Tibial nerve (tissue), 3 donors: ENCODE measurements at regions not wholly inside any gene's neighbourhood (a gene's known extent, or its start where the extent isn't known, plus 50 kb on each side); places are given as distances from the start of the nearest gene placed in this dataset.

ENCODE experiments used
- POLR2A ChIP-seq, 2 donors: fragments of 450-650 bp; IDR thresholded peaks; one replicate each; pipeline ENCODE4 v1.6.1; 2017; ENCODE audit warnings: antibody characterized with exemption in 2 of 2, mild to moderate bottlenecking in 2 of 2, moderate library complexity in 2 of 2
- TF ChIP-seq, protein P1 (sequence below), 5 experiments: fragments of 200-600 bp in 3 of 5; fragments of 450-650 bp in 2 of 5; sonication (generic) in 3 of 5; IDR thresholded peaks; one replicate each; pipeline ENCODE4 v1.5.1; 2016 to 2019; ENCODE audit warnings: antibody characterized with exemption in 5 of 5, mild to moderate bottlenecking in 3 of 5, moderate library complexity in 2 of 5

GRCh38 chr2:235140801-235141081 is 188.9 kb downstream of the SH3BP4 start:
- TF ChIP-seq POLR2A (IDR thresholded peaks at IDR 0.05) = no peak
- TF ChIP-seq, protein P1, sequence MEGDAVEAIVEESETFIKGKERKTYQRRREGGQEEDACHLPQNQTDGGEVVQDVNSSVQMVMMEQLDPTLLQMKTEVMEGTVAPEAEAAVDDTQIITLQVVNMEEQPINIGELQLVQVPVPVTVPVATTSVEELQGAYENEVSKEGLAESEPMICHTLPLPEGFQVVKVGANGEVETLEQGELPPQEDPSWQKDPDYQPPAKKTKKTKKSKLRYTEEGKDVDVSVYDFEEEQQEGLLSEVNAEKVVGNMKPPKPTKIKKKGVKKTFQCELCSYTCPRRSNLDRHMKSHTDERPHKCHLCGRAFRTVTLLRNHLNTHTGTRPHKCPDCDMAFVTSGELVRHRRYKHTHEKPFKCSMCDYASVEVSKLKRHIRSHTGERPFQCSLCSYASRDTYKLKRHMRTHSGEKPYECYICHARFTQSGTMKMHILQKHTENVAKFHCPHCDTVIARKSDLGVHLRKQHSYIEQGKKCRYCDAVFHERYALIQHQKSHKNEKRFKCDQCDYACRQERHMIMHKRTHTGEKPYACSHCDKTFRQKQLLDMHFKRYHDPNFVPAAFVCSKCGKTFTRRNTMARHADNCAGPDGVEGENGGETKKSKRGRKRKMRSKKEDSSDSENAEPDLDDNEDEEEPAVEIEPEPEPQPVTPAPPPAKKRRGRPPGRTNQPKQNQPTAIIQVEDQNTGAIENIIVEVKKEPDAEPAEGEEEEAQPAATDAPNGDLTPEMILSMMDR (IDR thresholded peaks at IDR 0.05) = no peak
